ENCODE measurements at regions not wholly inside any gene's neighbourhood (a gene's known extent, or its start where the extent isn't known, plus 50 kb on each side); places are given as distances from the start of the nearest gene placed in this dataset.
"Not testable (repeated sequence)": the region's sequence is repeated elsewhere in the genome, so short reads cannot be mapped to it uniquely, and the experiment has no call there.

GRCh38 chrX:107389726-107390125 lies 59.7 kb upstream of the FRMPD3 start:
- Histone ChIP-seq H3K9ac (ENCODE audit: low read length) (no peak overlapping the region), H2BK12ac (ENCODE audit: low read length in 2 of 2) (no peak overlapping the region), H3K23ac (ENCODE audit: low read length in 2 of 2) (no peak overlapping the region), H2BK5ac (ENCODE audit: low read depth, low read length, poor library complexity, severe bottlenecking) (no peak overlapping the region), H2BK15ac (ENCODE audit: low read depth, poor library complexity, severe bottlenecking) (no peak overlapping the region), H2AK5ac (ENCODE audit: low read length, severe bottlenecking) (no peak overlapping the region), H4K91ac (ENCODE audit: low read length) (no peak overlapping the region), H3K9me3 (ENCODE audit: control insufficient read depth, low read length) (peaks cover 5% of the 10 kb centered on the region), H2AFZ (ENCODE audit: low read depth, low read length) (no peak overlapping the region), H3K4ac (ENCODE audit: low read depth in 1 of 2, low read length in 2 of 2) (no peak overlapping the region), H3K36me3 (ENCODE audit: control insufficient read depth in 1 of 2, insufficient read depth in 2 of 2, low read depth in 1 of 2, low read length in 2 of 2) (no peaks in the 10 kb centered on the region), H3K4me3 (ENCODE audit: insufficient read depth in 1 of 2, low read depth in 1 of 2, low read length in 2 of 2) (no peak overlapping the region), H3K27me3 (ENCODE audit: control insufficient read depth in 1 of 2, insufficient read depth in 1 of 2, low read length in 2 of 2) (peaks cover 0 to 39% of the 10 kb centered on the region in 2 experiments), H2BK120ac (ENCODE audit: low read depth, low read length) (no peak overlapping the region), H4K8ac (ENCODE audit: low read length) (no peak overlapping the region), H3K18ac (ENCODE audit: low read depth in 1 of 2, low read length in 2 of 2) (no peak overlapping the region), H3K4me2 (ENCODE audit: low read length, poor library complexity, severe bottlenecking) (no peak overlapping the region), H3K4me1 (ENCODE audit: control insufficient read depth, insufficient read depth, low read depth, low read length) (no peaks in the 10 kb centered on the region), H3K14ac (ENCODE audit: low read length in 2 of 2) (no peak overlapping the region), H3K79me1 (replicated peaks; ENCODE audit: low read length, poor library complexity, severe bottlenecking) (no peaks in the 10 kb centered on the region), H3K27ac (ENCODE audit: low read length, poor library complexity, severe bottlenecking) (no peak overlapping the region)
- DNase-seq: no peak
- 40% methylated on average over 1 of the region's 2 CpGs for WGBS

GRCh38 chrX:107393656-107394055 lies 55.8 kb upstream of the FRMPD3 start:
- not testable (repeated sequence) for H3K36me3 ChIP-seq (ENCODE audit: control insufficient read depth in 1 of 2, insufficient read depth in 2 of 2, low read depth in 1 of 2, low read length in 2 of 2); H2AFZ ChIP-seq (ENCODE audit: low read depth, low read length); H2BK12ac ChIP-seq (ENCODE audit: low read length in 2 of 2); H4K91ac ChIP-seq (ENCODE audit: low read length); H3K4me3 ChIP-seq (ENCODE audit: insufficient read depth in 1 of 2, low read depth in 1 of 2, low read length in 2 of 2); H3K4me1 ChIP-seq (ENCODE audit: control insufficient read depth, insufficient read depth, low read depth, low read length); H2AK5ac ChIP-seq (ENCODE audit: low read length, severe bottlenecking); H2BK15ac ChIP-seq (ENCODE audit: low read depth, poor library complexity, severe bottlenecking); H3K9ac ChIP-seq (ENCODE audit: low read length); DNase-seq; H3K23ac ChIP-seq (ENCODE audit: low read length in 2 of 2); H3K4ac ChIP-seq (ENCODE audit: low read depth in 1 of 2, low read length in 2 of 2); H2BK120ac ChIP-seq (ENCODE audit: low read depth, low read length); H2BK5ac ChIP-seq (ENCODE audit: low read depth, low read length, poor library complexity, severe bottlenecking); H3K14ac ChIP-seq (ENCODE audit: low read length in 2 of 2); H3K4me2 ChIP-seq (ENCODE audit: low read length, poor library complexity, severe bottlenecking); H4K8ac ChIP-seq (ENCODE audit: low read length); H3K9me3 ChIP-seq (ENCODE audit: control insufficient read depth, low read length); H3K27ac ChIP-seq (ENCODE audit: low read length, poor library complexity, severe bottlenecking); H3K79me1 ChIP-seq (replicated peaks; ENCODE audit: low read length, poor library complexity, severe bottlenecking); H3K18ac ChIP-seq (ENCODE audit: low read depth in 1 of 2, low read length in 2 of 2)
- peaks cover 0 to 10% of the 10 kb centered on the region in 2 experiments for H3K27me3 ChIP-seq (ENCODE audit: control insufficient read depth in 1 of 2, insufficient read depth in 1 of 2, low read length in 2 of 2)
- WGBS: no CpG with 5 or more reads among the region's 1 CpG

DNA sequence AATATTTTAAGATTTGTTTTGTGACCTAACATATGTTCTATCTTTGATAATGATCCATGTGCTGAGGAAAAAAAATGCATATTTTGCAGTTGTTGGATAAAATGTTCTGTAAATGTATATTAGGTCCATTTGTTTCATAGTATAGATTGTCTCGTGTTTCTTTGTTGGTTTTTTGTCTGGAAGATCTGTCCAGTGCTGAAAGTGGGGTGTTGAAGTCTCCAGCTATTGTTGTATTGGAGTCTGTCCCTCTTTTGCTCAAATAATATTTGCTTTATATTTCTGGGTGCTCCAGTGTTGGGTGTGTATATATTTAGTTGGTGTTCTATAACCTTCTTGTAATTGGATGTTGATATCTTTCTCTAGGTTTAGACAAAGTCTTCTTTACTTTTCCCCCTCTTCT lies 53.2 kb upstream of the FRMPD3 start:
- no peaks in the 10 kb centered on the region for H3K4me1 ChIP-seq (ENCODE audit: control insufficient read depth, insufficient read depth, low read depth, low read length)

DNA sequence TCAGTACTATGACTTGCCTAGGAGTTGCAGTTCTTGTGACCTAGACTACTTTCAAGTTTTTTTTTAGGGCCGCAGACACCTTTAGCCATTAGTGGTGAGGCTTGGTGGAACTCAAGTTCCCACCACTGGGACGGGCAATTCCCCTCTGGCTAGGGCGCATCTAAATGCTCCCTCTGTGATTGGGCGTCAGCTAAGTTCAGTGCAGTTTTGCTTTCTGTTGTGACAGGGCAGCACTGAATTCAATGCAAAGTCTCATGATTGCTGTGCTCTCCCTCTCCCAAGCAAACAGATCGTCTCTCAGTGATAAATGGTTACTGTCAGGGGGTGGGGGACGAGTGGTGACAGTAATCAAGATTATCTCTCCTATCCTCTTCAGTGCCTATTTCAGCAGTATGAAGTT lies 52.7 kb upstream of the FRMPD3 start:
- no peak overlapping the region for H3K18ac ChIP-seq (ENCODE audit: low read depth in 1 of 2, low read length in 2 of 2)
- H2BK120ac ChIP-seq (ENCODE audit: low read depth, low read length): no peak overlapping the region
- no peak overlapping the region for H3K4me2 ChIP-seq (ENCODE audit: low read length, poor library complexity, severe bottlenecking)
- H2BK15ac ChIP-seq (ENCODE audit: low read depth, poor library complexity, severe bottlenecking): no peak overlapping the region
- no peak overlapping the region for H2AFZ ChIP-seq (ENCODE audit: low read depth, low read length)
- no peak overlapping the region for H4K8ac ChIP-seq (ENCODE audit: low read length)
- H3K27me3 ChIP-seq (ENCODE audit: control insufficient read depth in 1 of 2, insufficient read depth in 1 of 2, low read length in 2 of 2): peaks cover 0 to 16% of the 10 kb centered on the region in 2 experiments
- H3K4me1 ChIP-seq (ENCODE audit: control insufficient read depth, insufficient read depth, low read depth, low read length): no peaks in the 10 kb centered on the region
- H3K27ac ChIP-seq (ENCODE audit: low read length, poor library complexity, severe bottlenecking): no peak overlapping the region
- no peaks in the 10 kb centered on the region for H3K36me3 ChIP-seq (ENCODE audit: control insufficient read depth in 1 of 2, insufficient read depth in 2 of 2, low read depth in 1 of 2, low read length in 2 of 2)
- H4K91ac ChIP-seq (ENCODE audit: low read length): no peak overlapping the region
- peaks cover 3% of the 10 kb centered on the region for H3K9me3 ChIP-seq (ENCODE audit: control insufficient read depth, low read length)
- no peak overlapping the region for H3K9ac ChIP-seq (ENCODE audit: low read length)
- H2BK5ac ChIP-seq (ENCODE audit: low read depth, low read length, poor library complexity, severe bottlenecking): no peak overlapping the region
- no peak overlapping the region for H3K4ac ChIP-seq (ENCODE audit: low read depth in 1 of 2, low read length in 2 of 2)
- DNase-seq: no peak
- no peaks in the 10 kb centered on the region for H3K79me1 ChIP-seq (replicated peaks; ENCODE audit: low read length, poor library complexity, severe bottlenecking)
- no peak overlapping the region for H2AK5ac ChIP-seq (ENCODE audit: low read length, severe bottlenecking)
- no peak overlapping the region for H2BK12ac ChIP-seq (ENCODE audit: low read length in 2 of 2)
- H3K4me3 ChIP-seq (ENCODE audit: insufficient read depth in 1 of 2, low read depth in 1 of 2, low read length in 2 of 2): no peak overlapping the region
- no peak overlapping the region for H3K23ac ChIP-seq (ENCODE audit: low read length in 2 of 2)
- 86% methylated on average over 3 of the region's 6 CpGs for WGBS
- H3K14ac ChIP-seq (ENCODE audit: low read length in 2 of 2): no peak overlapping the region

More for the DNA sequence above, 53.2 kb upstream of the FRMPD3 start:
- no peak overlapping the region for H3K27ac ChIP-seq (ENCODE audit: low read length, poor library complexity, severe bottlenecking)
- no peak overlapping the region for H3K18ac ChIP-seq (ENCODE audit: low read depth in 1 of 2, low read length in 2 of 2)
- H4K8ac ChIP-seq (ENCODE audit: low read length): no peak overlapping the region
- no peak overlapping the region for H4K91ac ChIP-seq (ENCODE audit: low read length)
- H3K9ac ChIP-seq (ENCODE audit: low read length): no peak overlapping the region
- H2AK5ac ChIP-seq (ENCODE audit: low read length, severe bottlenecking): no peak overlapping the region
- H3K23ac ChIP-seq (ENCODE audit: low read length in 2 of 2): no peak overlapping the region
- no peaks in the 10 kb centered on the region for H3K79me1 ChIP-seq (replicated peaks; ENCODE audit: low read length, poor library complexity, severe bottlenecking)
- H2AFZ ChIP-seq (ENCODE audit: low read depth, low read length): no peak overlapping the region
- no peak overlapping the region for H3K4me2 ChIP-seq (ENCODE audit: low read length, poor library complexity, severe bottlenecking)
- no peaks in the 10 kb centered on the region for H3K36me3 ChIP-seq (ENCODE audit: control insufficient read depth in 1 of 2, insufficient read depth in 2 of 2, low read depth in 1 of 2, low read length in 2 of 2)
- H2BK120ac ChIP-seq (ENCODE audit: low read depth, low read length): no peak overlapping the region
- 53% methylated on average over 1 of the region's 1 CpG for WGBS
- no peak overlapping the region for H3K4me3 ChIP-seq (ENCODE audit: insufficient read depth in 1 of 2, low read depth in 1 of 2, low read length in 2 of 2)
- no peak overlapping the region for H2BK15ac ChIP-seq (ENCODE audit: low read depth, poor library complexity, severe bottlenecking)
- H3K4ac ChIP-seq (ENCODE audit: low read depth in 1 of 2, low read length in 2 of 2): no peak overlapping the region
- H2BK12ac ChIP-seq (ENCODE audit: low read length in 2 of 2): no peak overlapping the region
- H3K27me3 ChIP-seq (ENCODE audit: control insufficient read depth in 1 of 2, insufficient read depth in 1 of 2, low read length in 2 of 2): peaks cover 0 to 16% of the 10 kb centered on the region in 2 experiments
- peaks cover 3% of the 10 kb centered on the region for H3K9me3 ChIP-seq (ENCODE audit: control insufficient read depth, low read length)
- H2BK5ac ChIP-seq (ENCODE audit: low read depth, low read length, poor library complexity, severe bottlenecking): no peak overlapping the region
- no peak overlapping the region for H3K14ac ChIP-seq (ENCODE audit: low read length in 2 of 2)
- DNase-seq: no peak
